HG03103 (cell line): ENCODE measurements at regions not wholly inside any gene's neighbourhood (a gene's known extent, or its start where the extent isn't known, plus 50 kb on each side); places are given as distances from the start of the nearest gene placed in this dataset.
"Not testable (repeated sequence)": the region's sequence is repeated elsewhere in the genome, so short reads cannot be mapped to it uniquely, and the experiment has no call there.

Experiments
- ATAC-seq: cut with Tn5 transposase; IDR thresholded peaks from one replicate; pipeline ENCODE4 v1.9.1; 2021; ENCODE audit warnings: low read depth; ENCODE audit not compliant: unreplicated experiment

- ATAC-seq: no peak
Measured at GRCh38 chr12:41699658-41700057, 445.0 kb downstream of the GXYLT1 start.

GRCh38 chr12:41697161-41697560 is 447.5 kb downstream of the GXYLT1 start:
- no peak for ATAC-seq

- ATAC-seq: no peak
Measured at GRCh38 chr12:41684997-41685396, 459.7 kb downstream of the GXYLT1 start.

GRCh38 chr12:41683513-41684240 is 461.0 kb downstream of the GXYLT1 start:
- ATAC-seq: no peak

- ATAC-seq: peak; percentile 88
Measured at GRCh38 chr12:41683023-41683422, 461.7 kb downstream of the GXYLT1 start.

- ATAC-seq: no peak
Measured at GRCh38 chr12:41681898-41682297, 462.8 kb downstream of the GXYLT1 start.

- ATAC-seq: no peak
Measured at GRCh38 chr12:41680155-41680554, 464.5 kb downstream of the GXYLT1 start.

GRCh38 chr12:41663598-41664265 is 475.6 kb downstream of the PDZRN4 start:
- ATAC-seq: no peak

- no peak for ATAC-seq
Measured at GRCh38 chr12:41661141-41661765, 473.1 kb downstream of the PDZRN4 start.

- ATAC-seq: no peak
Measured at GRCh38 chr12:41656454-41656853, 468.3 kb downstream of the PDZRN4 start.

- no peak for ATAC-seq
Measured at GRCh38 chr12:41653386-41654326, 465.5 kb downstream of the PDZRN4 start.

- ATAC-seq: no peak
Measured at GRCh38 chr12:41652981-41653380, 464.9 kb downstream of the PDZRN4 start.

GRCh38 chr12:41645624-41646023 is 457.5 kb downstream of the PDZRN4 start:
- no peak for ATAC-seq

GRCh38 chr12:41642808-41643207 is 454.7 kb downstream of the PDZRN4 start:
- ATAC-seq: not testable (repeated sequence)

- ATAC-seq: no peak
Measured at GRCh38 chr12:41636653-41637052, 448.5 kb downstream of the PDZRN4 start.

GRCh38 chr12:41635626-41636364 is 447.7 kb downstream of the PDZRN4 start:
- no peak for ATAC-seq

GRCh38 chr12:41634091-41634490 is 446.0 kb downstream of the PDZRN4 start:
- no peak for ATAC-seq

GRCh38 chr12:41629611-41630010 is 441.5 kb downstream of the PDZRN4 start:
- ATAC-seq: no peak

GRCh38 chr12:41627476-41627875 is 439.4 kb downstream of the PDZRN4 start:
- no peak for ATAC-seq

- no peak for ATAC-seq
Measured at GRCh38 chr12:41624571-41624970, 436.5 kb downstream of the PDZRN4 start.
